SHP77 (cell line): ENCODE measurements at regions not wholly inside any gene's neighbourhood (a gene's known extent, or its start where the extent isn't known, plus 50 kb on each side); places are given as distances from the start of the nearest gene placed in this dataset.

ENCODE experiments used
- DNase-seq, 2 experiments: peaks; one replicate each; lab custom pipeline; 2025; lab: John Stamatoyannopoulos, UW

- no peak for DNase-seq
Measured at GRCh38 chr17:34527908-34528470, 51.4 kb upstream of the TMEM132E start.

- no peak for DNase-seq
Measured at GRCh38 chr17:34527136-34527907, 52.1 kb upstream of the TMEM132E start.

- DNase-seq: no peak
Measured at GRCh38 chr17:34525651-34526050, 53.7 kb upstream of the TMEM132E start.

- DNase-seq: no peak
Measured at GRCh38 chr17:34521955-34522354, 57.4 kb upstream of the TMEM132E start.

GRCh38 chr17:34519282-34519681 is 60.1 kb upstream of the TMEM132E start:
- DNase-seq: no peak

GRCh38 chr17:34517406-34517805 is 62.0 kb upstream of the TMEM132E start:
- DNase-seq: no peak

GRCh38 chr17:34511931-34512330 is 67.5 kb upstream of the TMEM132E start:
- no peak for DNase-seq

GRCh38 chr17:34511265-34511664 is 68.1 kb upstream of the TMEM132E start:
- DNase-seq: no peak

- DNase-seq: no peak
Measured at GRCh38 chr17:34504814-34505484, 74.4 kb upstream of the TMEM132E start.

- no peak for DNase-seq
Measured at GRCh38 chr17:34503528-34504195, 75.7 kb upstream of the TMEM132E start.

- DNase-seq: no peak
Measured at GRCh38 chr17:34502426-34502825, 77.0 kb upstream of the TMEM132E start.

- no peak for DNase-seq
Measured at GRCh38 chr17:34499576-34499975, 79.8 kb upstream of the TMEM132E start.

- DNase-seq: no peak
Measured at GRCh38 chr17:34493917-34494316, 85.5 kb upstream of the TMEM132E start.

GRCh38 chr17:34487626-34488025 is 91.8 kb upstream of the TMEM132E start:
- DNase-seq: no peak

GRCh38 chr17:34486761-34487160 is 92.6 kb upstream of the TMEM132E start:
- DNase-seq: no peak

GRCh38 chr17:34485999-34486398 is 93.4 kb upstream of the TMEM132E start:
- no peak for DNase-seq

- no peak for DNase-seq
Measured at GRCh38 chr17:34484193-34484733, 95.1 kb upstream of the TMEM132E start.

- no peak for DNase-seq
Measured at GRCh38 chr17:34482730-34483129, 96.7 kb upstream of the TMEM132E start.

GRCh38 chr17:34481779-34482178 is 97.6 kb upstream of the TMEM132E start:
- DNase-seq: no peak

GRCh38 chr17:34479371-34479770 is 100.0 kb upstream of the TMEM132E start:
- DNase-seq: no peak

GRCh38 chr17:34478244-34478643 is 101.1 kb upstream of the TMEM132E start:
- DNase-seq: no peak

GRCh38 chr17:34475296-34475695 is 104.1 kb upstream of the TMEM132E start:
- DNase-seq: no peak
